AG09319 (cell line): ENCODE measurements at regions not wholly inside any gene's neighbourhood (a gene's known extent, or its start where the extent isn't known, plus 50 kb on each side); places are given as distances from the start of the nearest gene placed in this dataset.

Source experiments
- DNase-seq: peaks from one replicate; pipeline ENCODE4 v3.0.0-alpha.2; 2010; ENCODE audit warnings: low read depth; ENCODE audit errors: extremely low read depth
- CTCF ChIP-seq: IDR thresholded peaks from 2 replicates; pipeline ENCODE4 v1.5.1; 2011; ENCODE audit warnings: low read depth, mild to moderate bottlenecking, inconsistent platforms, low read length, moderate library complexity

GRCh38 chr20:48544402-48545339, 283.1 kb downstream of the PREX1 start:
- DNase-seq, result no peak
- TF ChIP-seq CTCF, result no peak

- DNase-seq, result no peak
- TF ChIP-seq CTCF, result no peak
These were observed 286.2 kb downstream of the PREX1 start for GRCh38 chr20:48541581-48542071.

- DNase-seq, result no peak
- TF ChIP-seq CTCF, result no peak
These were observed 288.9 kb downstream of the PREX1 start for GRCh38 chr20:48538856-48539255.

GRCh38 chr20:48538058-48538825, 289.6 kb downstream of the PREX1 start:
- DNase-seq, result no peak
- no peak for TF ChIP-seq CTCF

DNA sequence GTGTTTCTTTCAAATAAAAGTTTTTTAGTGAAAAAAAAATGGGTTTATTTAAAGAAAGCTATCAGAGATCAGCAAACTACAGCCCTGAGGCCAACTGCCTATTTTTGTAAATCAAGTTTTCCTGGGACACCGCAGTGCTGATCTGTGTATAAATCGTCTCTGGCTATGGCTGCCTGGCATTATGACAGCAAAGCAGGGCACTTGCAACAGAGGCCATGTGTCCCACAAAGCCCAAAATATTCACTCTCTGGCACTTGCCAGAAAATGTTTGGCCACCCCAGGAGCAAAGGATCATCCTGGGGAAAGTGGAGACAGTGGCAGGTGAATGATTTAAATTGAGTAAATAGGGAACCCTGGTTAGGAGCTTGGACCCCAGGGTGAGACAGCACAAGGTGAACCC, 291.6 kb downstream of the PREX1 start:
- no peak for DNase-seq
- no peak for TF ChIP-seq CTCF

DNA sequence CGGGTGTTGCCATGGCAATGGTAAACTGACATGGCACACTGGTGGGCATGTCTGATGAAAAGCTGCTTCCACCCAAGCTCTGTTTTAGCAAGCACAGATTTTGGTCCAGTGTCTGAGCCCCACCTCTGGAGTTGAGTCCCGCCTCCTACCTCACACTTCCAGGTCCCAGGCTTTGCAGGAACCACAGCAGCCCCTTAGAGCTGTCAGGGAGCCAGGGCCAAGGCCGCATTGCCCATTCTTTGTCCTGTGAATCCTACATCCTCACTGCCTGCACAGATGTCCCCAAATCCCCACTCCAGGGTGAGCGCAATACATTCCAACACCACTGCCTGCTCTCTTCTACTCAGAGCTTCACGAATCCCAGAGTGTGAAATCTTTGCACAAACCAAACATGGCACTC, 292.2 kb downstream of the PREX1 start:
- TF ChIP-seq CTCF, result no peak
- no peak for DNase-seq

- no peak for DNase-seq
- TF ChIP-seq CTCF, result no peak
These were observed 295.8 kb downstream of the PREX1 start for GRCh38 chr20:48532028-48532427.
